Gastroesophageal sphincter (tissue), 4 donors: ENCODE measurements at regions not wholly inside any gene's neighbourhood (a gene's known extent, or its start where the extent isn't known, plus 50 kb on each side); places are given as distances from the start of the nearest gene placed in this dataset.

ENCODE experiments used
- ATAC-seq: fragments of 150-250 bp; one replicate; pipeline ENCODE4 v1.9.1; 2016; ENCODE audit warnings: mild to moderate bottlenecking, moderate library complexity
- H3K27ac ChIP-seq, 4 donors: fragments of 200-600 bp; sonication (generic) in 3 of 4; 1 replicate in 3 of 4; 2 replicates in 1 of 4; pipeline ENCODE4 v1.5.1; 2016 to 2019
- H3K27me3 ChIP-seq: fragments of 200-600 bp; sonication (generic); one replicate; pipeline ENCODE4 v1.5.1; 2019
- H3K36me3 ChIP-seq, 2 donors: fragments of 200-600 bp; sonication (generic); one replicate each; pipeline ENCODE4 v1.5.1; 2019; ENCODE audit warnings: control low read depth in 1 of 2
- H3K4me1 ChIP-seq, 3 donors: fragments of 200-600 bp; sonication (generic); 1 replicate in 2 of 3; 2 replicates in 1 of 3; pipeline ENCODE4 v1.5.1; 2016 to 2019; ENCODE audit warnings: control low read depth in 2 of 3
- H3K4me3 ChIP-seq, 2 donors: fragments of 200-600 bp; sonication (generic); one replicate each; pipeline ENCODE4 v1.5.1; 2019; ENCODE audit warnings: mild to moderate bottlenecking in 1 of 2, moderate library complexity in 1 of 2
- H3K9me3 ChIP-seq, 3 donors: fragments of 200-600 bp; sonication (generic); one replicate each; pipeline ENCODE4 v1.5.1; 2017 to 2019; ENCODE audit warnings: control low read depth in 2 of 3
- CTCF ChIP-seq, 4 experiments: fragments of 200-600 bp in 2 of 4; fragments of 450-650 bp in 2 of 4; sonication (generic) in 1 of 4; IDR thresholded peaks; one replicate each; pipeline ENCODE4 v1.5.1; 2017 to 2019; ENCODE audit warnings: antibody characterized with exemption in 4 of 4, mild to moderate bottlenecking in 2 of 4, moderate library complexity in 2 of 4
- EP300 ChIP-seq: sonication (generic); formaldehyde crosslinking; IDR thresholded peaks from one replicate; pipeline ENCODE4 v1.6.1; 2017; ENCODE audit warnings: antibody characterized with exemption, mild to moderate bottlenecking
- POLR2A ChIP-seq, 2 donors: fragments of 450-650 bp; IDR thresholded peaks; one replicate each; pipeline ENCODE4 v1.6.1; 2017; ENCODE audit warnings: antibody characterized with exemption in 2 of 2, mild to moderate bottlenecking in 2 of 2, moderate library complexity in 1 of 2
- POLR2AphosphoS5 ChIP-seq: sonication (generic); formaldehyde crosslinking; IDR thresholded peaks from one replicate; pipeline ENCODE4 v1.6.1; 2017; ENCODE audit warnings: antibody characterized with exemption
- WGBS, 2 donors: methylation state at CpG; one replicate each; pipeline ENCODE4 v1.1.5; 2018; ENCODE audit warnings: low coverage in 1 of 2; 5-methylcytosine and 5-hydroxymethylcytosine counted together

GRCh38 chr5:165780901-165781300 is 2275.5 kb downstream of the MAT2B start:
- H3K27ac ChIP-seq, result no peak overlapping the region
- H3K27me3 ChIP-seq, result no peaks in the 10 kb centered on the region
- no peaks in the 10 kb centered on the region for H3K9me3 ChIP-seq
- H3K4me1 ChIP-seq, result no peaks in the 10 kb centered on the region
- WGBS, 2 donors, result 88 to 91% methylated on average over 5 of the region's 5 CpGs
- TF ChIP-seq POLR2A (IDR thresholded peaks at IDR 0.05), result no peak
- TF ChIP-seq CTCF (IDR thresholded peaks at IDR 0.05), result no peak
- no peak for TF ChIP-seq POLR2AphosphoS5
- no peak for TF ChIP-seq EP300
- ATAC-seq, result no peak
- H3K4me3 ChIP-seq, result no peak overlapping the region
- H3K36me3 ChIP-seq, result no peaks in the 10 kb centered on the region

- Histone ChIP-seq H3K9me3 (no peaks in the 10 kb centered on the region), H3K27ac (no peak overlapping the region), H3K27me3 (no peaks in the 10 kb centered on the region), H3K4me1 (no peaks in the 10 kb centered on the region), H3K4me3 (no peak overlapping the region), H3K36me3 (no peaks in the 10 kb centered on the region)
- TF ChIP-seq EP300 (no peak), CTCF (IDR thresholded peaks at IDR 0.05) (no peak), POLR2AphosphoS5 (no peak), POLR2A (IDR thresholded peaks at IDR 0.05) (no peak)
- ATAC-seq, result no peak
- WGBS, 2 donors, result 81 to 89% methylated on average over 4 of the region's 4 CpGs
These were observed 2276.3 kb downstream of the MAT2B start for GRCh38 chr5:165781738-165782137.

- no peaks in the 10 kb centered on the region for H3K36me3 ChIP-seq
- no peak for ATAC-seq
- 80 to 88% methylated on average over 3 to 4 of the region's 4 CpGs for WGBS, 2 donors
- H3K9me3 ChIP-seq, result no peaks in the 10 kb centered on the region
- H3K27ac ChIP-seq, result no peak overlapping the region
- no peaks in the 10 kb centered on the region for H3K27me3 ChIP-seq
- TF ChIP-seq POLR2A (IDR thresholded peaks at IDR 0.05) (no peak), EP300 (no peak), CTCF (IDR thresholded peaks at IDR 0.05) (no peak)
- no peaks in the 10 kb centered on the region for H3K4me1 ChIP-seq
- H3K4me3 ChIP-seq, result no peak overlapping the region
These were observed 2277.6 kb downstream of the MAT2B start for GRCh38 chr5:165783024-165783423.

- Histone ChIP-seq H3K27ac (no peak overlapping the region), H3K9me3 (no peaks in the 10 kb centered on the region), H3K27me3 (no peaks in the 10 kb centered on the region), H3K4me1 (no peaks in the 10 kb centered on the region), H3K4me3 (no peak overlapping the region), H3K36me3 (no peaks in the 10 kb centered on the region)
- TF ChIP-seq POLR2A (IDR thresholded peaks at IDR 0.05) (no peak), POLR2AphosphoS5 (no peak), CTCF (IDR thresholded peaks at IDR 0.05) (no peak), EP300 (no peak)
- no peak for ATAC-seq
- 73 to 81% methylated on average over 3 of the region's 3 CpGs for WGBS, 2 donors
These were observed 2280.7 kb downstream of the MAT2B start for GRCh38 chr5:165786073-165786472.

- no peaks in the 10 kb centered on the region for H3K9me3 ChIP-seq
- no peaks in the 10 kb centered on the region for H3K36me3 ChIP-seq
- H3K27me3 ChIP-seq, result no peaks in the 10 kb centered on the region
- H3K27ac ChIP-seq, result no peak overlapping the region
- WGBS, 2 donors, result 74 to 100% methylated on average over 1 of the region's 1 CpG
- H3K4me1 ChIP-seq, result no peaks in the 10 kb centered on the region
- no peak for ATAC-seq
- TF ChIP-seq POLR2A (IDR thresholded peaks at IDR 0.05) (no peak), POLR2AphosphoS5 (no peak), EP300 (no peak), CTCF (IDR thresholded peaks at IDR 0.05) (no peak)
- no peak overlapping the region for H3K4me3 ChIP-seq
These were observed 2289.7 kb downstream of the MAT2B start for GRCh38 chr5:165795073-165795472.
